CD14-positive monocyte (primary cell): ENCODE measurements at regions not wholly inside any gene's neighbourhood (a gene's known extent, or its start where the extent isn't known, plus 50 kb on each side); places are given as distances from the start of the nearest gene placed in this dataset.
A peak's percentile ranks its signal among the peaks of the same experiment; 100 is the strongest.

ENCODE experiments used
- DNase-seq, 3 donors: peaks; one replicate each; pipeline ENCODE4 v3.0.0-alpha.2; 2011 to 2022
- H2AFZ ChIP-seq: 2 replicates; pipeline ENCODE4 v1.6.0; 2012; ENCODE audit warnings: mild to moderate bottlenecking, low read depth, low read length, inconsistent platforms; ENCODE audit not compliant: insufficient read depth, poor library complexity, severe bottlenecking
- H3K27ac ChIP-seq, 2 donors: 1 replicate in 1 of 2; 2 replicates in 1 of 2; pipeline ENCODE4 v1.5.1; 2012 to 2013; ENCODE audit warnings: low read length in 2 of 2, control low read depth in 1 of 2, inconsistent platforms in 1 of 2, low read depth in 1 of 2, mild to moderate bottlenecking in 1 of 2
- H3K27me3 ChIP-seq, 2 donors: one replicate each; pipeline versions ENCODE4 v1.6.0 to v1.6.1; 2011 to 2013; ENCODE audit warnings: low read length in 2 of 2; ENCODE audit not compliant: control insufficient read depth in 2 of 2, insufficient read depth in 2 of 2
- H3K36me3 ChIP-seq, 2 donors: replicated peaks in 1 of 2; 1 replicate in 1 of 2; 2 replicates in 1 of 2; pipeline versions ENCODE4 v1.5.1 to v1.6.1; 2012 to 2013; ENCODE audit warnings: low read length in 2 of 2, control low read depth in 1 of 2, inconsistent platforms in 1 of 2, mild to moderate bottlenecking in 1 of 2; ENCODE audit not compliant: insufficient read depth in 2 of 2, control insufficient read depth in 1 of 2
- H3K4me1 ChIP-seq, 2 donors: 1 replicate in 1 of 2; 2 replicates in 1 of 2; pipeline versions ENCODE4 v1.5.1 to v1.6.1; 2012 to 2013; ENCODE audit warnings: low read length in 2 of 2, control low read depth in 1 of 2, inconsistent platforms in 1 of 2, mild to moderate bottlenecking in 1 of 2, moderate library complexity in 1 of 2; ENCODE audit not compliant: insufficient read depth in 2 of 2, control insufficient read depth in 1 of 2
- H3K4me2 ChIP-seq: replicated peaks from 2 replicates; pipeline ENCODE3; 2012; ENCODE audit warnings: low read length, moderate library complexity, mild to moderate bottlenecking; ENCODE audit not compliant: poor library complexity, severe bottlenecking; ENCODE audit errors: extremely low read depth
- H3K4me3 ChIP-seq, 3 experiments: fragments of 200-600 bp in 1 of 3; sonication (generic) in 1 of 3; replicated peaks in 1 of 3; 1 replicate in 2 of 3; 2 replicates in 1 of 3; pipeline ENCODE4 v1.5.1; 2011 to 2013; ENCODE audit warnings: low read length in 3 of 3, mild to moderate bottlenecking in 3 of 3, control low read depth in 2 of 3, low read depth in 2 of 3, inconsistent platforms in 1 of 3, moderate library complexity in 1 of 3
- H3K79me2 ChIP-seq: 2 replicates; pipeline ENCODE4 v1.6.0; 2012; ENCODE audit warnings: mild to moderate bottlenecking, control low read depth, inconsistent platforms, low read length, moderate library complexity; ENCODE audit not compliant: insufficient read depth
- H3K9ac ChIP-seq: 2 replicates; pipeline ENCODE4 v1.6.0; 2017; ENCODE audit warnings: low read length, mild to moderate bottlenecking; ENCODE audit not compliant: insufficient read depth, poor library complexity, severe bottlenecking
- H3K9me3 ChIP-seq, 2 donors: replicated peaks in 1 of 2; 1 replicate in 1 of 2; 2 replicates in 1 of 2; pipeline versions ENCODE4 v1.5.1 to v1.6.1; 2012 to 2013; ENCODE audit warnings: low read length in 2 of 2, control low read depth in 1 of 2; ENCODE audit not compliant: control insufficient read depth in 1 of 2, insufficient read depth in 1 of 2
- H4K20me1 ChIP-seq: 2 replicates; pipeline ENCODE4 v1.6.0; 2012; ENCODE audit warnings: mild to moderate bottlenecking, low read length, control low read depth, moderate library complexity; ENCODE audit not compliant: insufficient read depth
- H3K27ac Mint-ChIP-seq, 7 donors: one replicate each; pipeline ENCODE4 v1.8.0; 2020; ENCODE audit warnings: mild to moderate bottlenecking in 7 of 7, mixed read lengths in 7 of 7, moderate library complexity in 6 of 7, inconsistent platforms in 2 of 7
- H3K27me3 Mint-ChIP-seq, 3 donors: one replicate each; pipeline ENCODE4 v1.8.0; 2021 to 2022; ENCODE audit warnings: low read depth in 3 of 3, mild to moderate bottlenecking in 3 of 3, mixed read lengths in 3 of 3, moderate library complexity in 3 of 3, inconsistent platforms in 1 of 3
- H3K36me3 Mint-ChIP-seq, 2 donors: one replicate each; pipeline ENCODE4 v1.8.0; 2020; ENCODE audit warnings: mixed read lengths in 2 of 2, inconsistent platforms in 1 of 2, mild to moderate bottlenecking in 1 of 2
- H3K4me1 Mint-ChIP-seq: one replicate; pipeline ENCODE4 v1.8.0; 2020; ENCODE audit warnings: mild to moderate bottlenecking, mixed read lengths
- H3K4me3 Mint-ChIP-seq, 2 donors: one replicate each; pipeline ENCODE4 v1.8.0; 2020; ENCODE audit warnings: mild to moderate bottlenecking in 2 of 2, mixed read lengths in 2 of 2, moderate library complexity in 1 of 2
- H3K9me3 Mint-ChIP-seq, 7 donors: one replicate each; pipeline ENCODE4 v1.8.0; 2020 to 2022; ENCODE audit warnings: mixed read lengths in 7 of 7, mild to moderate bottlenecking in 6 of 7, moderate library complexity in 6 of 7, inconsistent platforms in 2 of 7
- CTCF ChIP-seq: fragments of 200-600 bp; IDR thresholded peaks from one replicate; pipeline ENCODE4 v1.8.0; 2022; ENCODE audit warnings: antibody characterized with exemption, mild to moderate bottlenecking
- WGBS: methylation state at CpG from one replicate; pipeline ENCODE4 v1.1.5; 2013; ENCODE audit warnings: missing lambda C conversion rate; ENCODE audit not compliant: insufficient coverage; 5-methylcytosine and 5-hydroxymethylcytosine counted together
- intact Hi-C, 2 donors: fragments of 100-400 bp; cut with micrococcal nuclease; formaldehyde crosslinking; loops; one replicate each; pipeline versions ENCODE4 v1.15.0 to v1.15.1; 2023

GRCh38 chr18:10139783-10140410 is 226.1 kb downstream of the VAPA start:
- Mint-ChIP-seq H3K27ac (peak overlapping the region in 4 of 7 donors; percentile 67 to 89 (median 84)), H3K9me3 (peaks cover 0 to 3% (median 0%) of the 10 kb centered on the region in 7 donors), H3K36me3 (no peaks in the 10 kb centered on the region), H3K27me3 (peaks cover 0 to 2% (median 1%) of the 10 kb centered on the region in 3 donors), H3K4me3 (peak overlapping the region in 1 of 2 donors; percentile 18), H3K4me1 (peaks cover 27% of the 10 kb centered on the region)
- H3K36me3 ChIP-seq: no peaks in the 10 kb centered on the region
- H3K4me3 ChIP-seq: peak overlapping the region in 1 of 3 experiments; percentile 6
- intact Hi-C loops: no loop called here
- H3K4me2 ChIP-seq: no peak overlapping the region
- peaks cover 24 to 25% of the 10 kb centered on the region in 2 donors for H3K4me1 ChIP-seq
- H3K27me3 ChIP-seq: no peaks in the 10 kb centered on the region
- no peak for TF ChIP-seq CTCF
- H3K9me3 ChIP-seq: no peaks in the 10 kb centered on the region
- no peaks in the 10 kb centered on the region for H4K20me1 ChIP-seq
- H3K9ac ChIP-seq: no peak overlapping the region
- H3K79me2 ChIP-seq: no peaks in the 10 kb centered on the region
- 86% methylated on average over 6 of the region's 7 CpGs for WGBS
- H2AFZ ChIP-seq: peak overlapping the region; percentile 73
- peak overlapping the region in 1 of 2 donors; percentile 67 for H3K27ac ChIP-seq
- peak in 1 of 3 donors; percentile 29 for DNase-seq

DNA sequence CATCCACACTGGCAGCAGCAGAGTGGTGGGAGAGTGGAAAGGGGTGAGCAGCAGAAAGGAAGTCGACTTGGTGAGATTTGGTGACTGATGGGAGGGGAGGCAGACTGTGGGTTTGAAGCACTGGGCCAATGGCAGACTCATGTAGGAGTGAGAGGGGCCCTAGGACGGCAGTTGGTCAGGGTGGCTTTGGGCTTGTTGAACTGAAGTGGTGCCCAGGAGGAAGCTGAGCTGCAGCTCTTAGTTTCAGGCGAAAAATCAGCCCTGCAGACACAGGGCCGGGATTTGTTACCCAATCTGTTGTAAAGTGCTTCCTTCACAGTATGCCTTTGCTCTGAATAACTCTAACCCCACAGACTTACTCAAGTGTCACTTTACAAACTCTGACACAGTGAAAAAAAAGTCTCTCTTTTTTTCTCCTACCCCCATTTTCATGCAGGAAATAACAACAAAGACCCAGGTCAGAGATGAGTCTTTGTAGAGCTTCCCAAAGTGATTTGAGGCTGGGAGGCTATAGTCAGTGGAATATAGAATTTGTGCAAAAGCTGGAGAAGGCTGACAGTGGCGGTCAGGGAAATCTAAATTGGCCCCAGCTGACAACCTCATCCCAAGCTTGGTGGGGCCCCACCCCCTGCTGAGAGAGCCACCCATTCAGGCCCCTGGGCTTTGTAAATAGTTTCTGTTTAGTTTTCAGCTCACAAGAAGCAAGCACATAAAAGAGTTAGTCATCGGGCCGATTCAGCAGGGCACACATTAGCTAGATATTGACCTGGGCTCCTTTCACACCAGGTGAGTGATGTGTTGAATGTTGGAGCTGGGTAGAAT is 226.9 kb downstream of the VAPA start:
- Mint-ChIP-seq H3K36me3 (no peaks in the 10 kb centered on the region), H3K4me3 (peak overlapping the region in 1 of 2 donors; percentile 18), H3K4me1 (peaks cover 27% of the 10 kb centered on the region), H3K9me3 (peaks cover 0 to 3% (median 0%) of the 10 kb centered on the region in 7 donors), H3K27ac (peak overlapping the region; percentile 38 to 89 (median 80)), H3K27me3 (peaks cover 0 to 1% (median 0%) of the 10 kb centered on the region in 3 donors)
- Histone ChIP-seq H3K4me1 (peaks cover 24 to 25% of the 10 kb centered on the region in 2 donors), H3K36me3 (no peaks in the 10 kb centered on the region), H3K4me3 (peak overlapping the region in 1 of 3 experiments; percentile 6), H3K9ac (peak overlapping the region; percentile 1), H3K4me2 (peak overlapping the region; percentile 8), H4K20me1 (no peaks in the 10 kb centered on the region), H3K27me3 (no peaks in the 10 kb centered on the region), H3K9me3 (no peaks in the 10 kb centered on the region), H3K27ac (peak overlapping the region; percentile 41 to 67), H3K79me2 (no peaks in the 10 kb centered on the region), H2AFZ (peak overlapping the region; percentile 73)
- intact Hi-C loops: no loop called here
- DNase-seq: peak; percentile 22 to 42 (median 40)
- WGBS: 40% methylated on average over 5 of the region's 7 CpGs
- TF ChIP-seq CTCF: no peak
